Esophagus muscularis mucosa (tissue), 4 donors: ENCODE measurements at regions not wholly inside any gene's neighbourhood (a gene's known extent, or its start where the extent isn't known, plus 50 kb on each side); places are given as distances from the start of the nearest gene placed in this dataset.
"Not testable (repeated sequence)": the region's sequence is repeated elsewhere in the genome, so short reads cannot be mapped to it uniquely, and the experiment has no call there.

Source experiments
- DNase-seq: peaks from one replicate; pipeline ENCODE4 v3.0.0-alpha.2; 2017; ENCODE audit errors: extremely low spot score
- H3K27ac ChIP-seq, 4 donors: fragments of 200-600 bp; sonication (generic); replicated peaks in 1 of 4; 1 replicate in 3 of 4; 2 replicates in 1 of 4; pipeline ENCODE4 v1.5.1; 2016 to 2019; ENCODE audit warnings: mild to moderate bottlenecking in 1 of 4
- H3K27me3 ChIP-seq, 4 donors: fragments of 200-600 bp; sonication (generic); one replicate each; pipeline versions ENCODE4 v1.5.1 to v1.6.0; 2016 to 2019
- H3K36me3 ChIP-seq, 4 donors: fragments of 200-600 bp; sonication (generic); one replicate each; pipeline ENCODE4 v1.5.1; 2016 to 2019
- H3K4me1 ChIP-seq, 4 donors: fragments of 200-600 bp; sonication (generic); one replicate each; pipeline ENCODE4 v1.5.1; 2016 to 2019
- H3K4me3 ChIP-seq, 4 donors: fragments of 200-600 bp; sonication (generic); 1 replicate in 2 of 4; 2 replicates in 2 of 4; pipeline ENCODE4 v1.5.1; 2016 to 2019; ENCODE audit warnings: mild to moderate bottlenecking in 4 of 4, moderate library complexity in 1 of 4
- H3K9me3 ChIP-seq, 4 donors: fragments of 200-600 bp; sonication (generic); 1 replicate in 3 of 4; 2 replicates in 1 of 4; pipeline ENCODE4 v1.5.1; 2016 to 2019
- CTCF ChIP-seq, 3 experiments: fragments of 200-600 bp in 2 of 3; fragments of 450-650 bp in 1 of 3; sonication (generic) in 2 of 3; IDR thresholded peaks; one replicate each; pipeline ENCODE4 v1.5.1; 2017 to 2019; ENCODE audit warnings: antibody characterized with exemption in 3 of 3, mild to moderate bottlenecking in 2 of 3, moderate library complexity in 1 of 3
- EP300 ChIP-seq: sonication (generic); formaldehyde crosslinking; IDR thresholded peaks from one replicate; pipeline ENCODE4 v1.6.1; 2017; ENCODE audit warnings: antibody characterized with exemption
- POLR2A ChIP-seq: fragments of 450-650 bp; IDR thresholded peaks from one replicate; pipeline ENCODE4 v1.6.1; 2017; ENCODE audit warnings: antibody characterized with exemption, moderate library complexity, mild to moderate bottlenecking, low read depth
- POLR2AphosphoS5 ChIP-seq, 2 donors: sonication (generic); formaldehyde crosslinking; IDR thresholded peaks; one replicate each; pipeline ENCODE4 v1.6.1; 2017; ENCODE audit warnings: antibody characterized with exemption in 2 of 2
- WGBS: methylation state at CpG from one replicate; pipeline ENCODE4 v1.1.5; 2018; 5-methylcytosine and 5-hydroxymethylcytosine counted together
- intact Hi-C: fragments of 100-400 bp; cut with DNase I; formaldehyde crosslinking; loops from one replicate; pipeline ENCODE4 v1.15.1; 2023

- Histone ChIP-seq H3K4me3 (no peak overlapping the region), H3K27me3 (no peaks in the 10 kb centered on the region), H3K4me1 (no peaks in the 10 kb centered on the region), H3K36me3 (no peaks in the 10 kb centered on the region), H3K27ac (no peak overlapping the region), H3K9me3 (peaks cover 0 to 4% (median 0%) of the 10 kb centered on the region in 4 donors)
- TF ChIP-seq CTCF (IDR thresholded peaks at IDR 0.05) (no peak), EP300 (no peak), POLR2AphosphoS5 (IDR thresholded peaks at IDR 0.05) (no peak), POLR2A (no peak)
- DNase-seq: no peak
- intact Hi-C loops: no loop called here
Measured at GRCh38 chr9:78904686-78905085, 607.8 kb downstream of the PSAT1 start.

- H3K27me3 ChIP-seq: no peaks in the 10 kb centered on the region
- WGBS: 80% methylated on average over 1 of the region's 1 CpG
- no peak for DNase-seq
- no peaks in the 10 kb centered on the region for H3K36me3 ChIP-seq
- TF ChIP-seq POLR2AphosphoS5 (IDR thresholded peaks at IDR 0.05) (no peak), CTCF (IDR thresholded peaks at IDR 0.05) (no peak), EP300 (no peak), POLR2A (no peak)
- intact Hi-C loops: no loop called here
- H3K27ac ChIP-seq: no peak overlapping the region
- no peaks in the 10 kb centered on the region for H3K4me1 ChIP-seq
- peaks cover 0 to 4% (median 0%) of the 10 kb centered on the region in 4 donors for H3K9me3 ChIP-seq
- H3K4me3 ChIP-seq: no peak overlapping the region
Measured at GRCh38 chr9:78905387-78905786, 608.5 kb downstream of the PSAT1 start.

- WGBS: 52% methylated on average over 5 of the region's 5 CpGs
- TF ChIP-seq POLR2A (no peak), POLR2AphosphoS5 (IDR thresholded peaks at IDR 0.05) (no peak), CTCF (IDR thresholded peaks at IDR 0.05) (no peak), EP300 (no peak)
Measured at GRCh38 chr9:78905986-78906755, 609.2 kb downstream of the PSAT1 start.

GRCh38 chr9:78909566-78909965, 612.6 kb downstream of the PSAT1 start:
- intact Hi-C loops: no loop called here
- H3K27ac ChIP-seq: no peak overlapping the region
- peaks cover 0 to 4% (median 0%) of the 10 kb centered on the region in 4 donors for H3K9me3 ChIP-seq
- no peak overlapping the region for H3K4me3 ChIP-seq
- no peaks in the 10 kb centered on the region for H3K4me1 ChIP-seq
- DNase-seq: no peak
- WGBS: 74% methylated on average over 2 of the region's 2 CpGs
- H3K36me3 ChIP-seq: no peaks in the 10 kb centered on the region
- TF ChIP-seq POLR2A: no peak
- no peak for TF ChIP-seq EP300
- no peak for TF ChIP-seq POLR2AphosphoS5 (IDR thresholded peaks at IDR 0.05)
- TF ChIP-seq CTCF (IDR thresholded peaks at IDR 0.05): no peak
- H3K27me3 ChIP-seq: no peaks in the 10 kb centered on the region

More at GRCh38 chr9:78905986-78906755, 609.2 kb downstream of the PSAT1 start:
- H3K9me3 ChIP-seq: peaks cover 0 to 4% (median 0%) of the 10 kb centered on the region in 4 donors
- H3K4me3 ChIP-seq: no peak overlapping the region
- no peak overlapping the region for H3K27ac ChIP-seq
- H3K27me3 ChIP-seq: no peaks in the 10 kb centered on the region
- H3K4me1 ChIP-seq: no peaks in the 10 kb centered on the region
- intact Hi-C loops: no loop called here
- DNase-seq: no peak
- no peaks in the 10 kb centered on the region for H3K36me3 ChIP-seq

GRCh38 chr9:78916884-78917283, 620.0 kb downstream of the PSAT1 start:
- H3K4me3 ChIP-seq, intact Hi-C loops, H3K27me3 ChIP-seq, DNase-seq, H3K36me3 ChIP-seq, H3K4me1 ChIP-seq, H3K9me3 ChIP-seq, H3K27ac ChIP-seq: not testable (repeated sequence)
- 100% methylated on average over 2 of the region's 2 CpGs for WGBS
